OCI-LY3 (cell line): ENCODE measurements at regions not wholly inside any gene's neighbourhood (a gene's known extent, or its start where the extent isn't known, plus 50 kb on each side); places are given as distances from the start of the nearest gene placed in this dataset.
A peak's percentile ranks its signal among the peaks of the same experiment; 100 is the strongest.
"Not testable (repeated sequence)": the region's sequence is repeated elsewhere in the genome, so short reads cannot be mapped to it uniquely, and the experiment has no call there.

Source experiments
- H2AFZ ChIP-seq: fragments of 200-600, 300-600 bp; shearing (Covaris generic); 2 replicates; pipeline ENCODE4 v1.6.0; 2014; ENCODE audit warnings: antibody characterized with exemption, low read depth, low read length
- H3K27ac ChIP-seq: fragments of 200-600, 300-600 bp; sonication (generic); 2 replicates; pipeline ENCODE4 v1.5.1; 2014; ENCODE audit warnings: mild to moderate bottlenecking, low read length, moderate library complexity, mixed read lengths
- H3K27me3 ChIP-seq: fragments of 200-600, 300-600 bp; sonication (generic); 2 replicates; pipeline ENCODE4 v1.6.1; 2014; ENCODE audit warnings: low read depth, low read length, mixed read lengths
- H3K36me3 ChIP-seq: fragments of 200-600, 300-600 bp; sonication (generic); replicated peaks from 2 replicates; pipeline ENCODE3; 2014; ENCODE audit warnings: low read depth, low read length, mixed read lengths
- H3K4me1 ChIP-seq: fragments of 300-600, 200-600 bp; sonication (generic); 2 replicates; pipeline ENCODE4 v1.6.1; 2014; ENCODE audit warnings: low read length, mixed read lengths
- H3K4me2 ChIP-seq: fragments of 200-600, 300-600 bp; sonication (generic); 2 replicates; pipeline ENCODE4 v1.6.1; 2014; ENCODE audit warnings: low read length, mixed read lengths
- H3K4me3 ChIP-seq: fragments of 300-600, 200-600 bp; sonication (generic); 2 replicates; pipeline ENCODE4 v1.5.1; 2014; ENCODE audit warnings: antibody characterized with exemption, mild to moderate bottlenecking, low read length, moderate library complexity
- H3K79me2 ChIP-seq: fragments of 300-600, 200-600 bp; shearing (Covaris generic); 2 replicates; pipeline ENCODE4 v1.6.1; 2014; ENCODE audit warnings: mild to moderate bottlenecking, low read length, mixed read lengths
- H3K9ac ChIP-seq: fragments of 300-600, 200-600 bp; shearing (Covaris generic); 2 replicates; pipeline ENCODE4 v1.6.0; 2014; ENCODE audit warnings: mild to moderate bottlenecking, low read length, moderate library complexity
- H3K9me3 ChIP-seq: fragments of 200-600, 300-600 bp; shearing (Covaris generic); 2 replicates; pipeline ENCODE4 v1.6.1; 2014; ENCODE audit warnings: low read length, mixed read lengths; ENCODE audit not compliant: insufficient read depth
- H4K20me1 ChIP-seq: fragments of 200-600, 300-600 bp; sonication (generic); 2 replicates; pipeline ENCODE4 v1.6.1; 2016; ENCODE audit warnings: low read length, mixed read lengths; ENCODE audit not compliant: insufficient read depth
- CTCF ChIP-seq: fragments of 200-600, 300-600 bp; sonication (generic); IDR thresholded peaks from 2 replicates; pipeline ENCODE4 v1.5.1; 2014; ENCODE audit warnings: antibody characterized with exemption, low read length, low read depth

- not testable (repeated sequence) for H3K79me2 ChIP-seq, H3K4me1 ChIP-seq, H3K36me3 ChIP-seq, H2AFZ ChIP-seq, H3K9me3 ChIP-seq, H3K27ac ChIP-seq, H3K9ac ChIP-seq, H3K4me2 ChIP-seq, H4K20me1 ChIP-seq, H3K4me3 ChIP-seq, H3K27me3 ChIP-seq
Observed at GRCh38 chr17:20633268-20634059, 53.9 kb downstream of the CDRT15L2 start.

GRCh38 chr17:20640147-20640546 lies 60.6 kb downstream of the CDRT15L2 start:
- H3K36me3 ChIP-seq, H3K27me3 ChIP-seq, H3K4me1 ChIP-seq, H3K9ac ChIP-seq, H3K4me3 ChIP-seq, H3K27ac ChIP-seq, H3K4me2 ChIP-seq, H2AFZ ChIP-seq, H4K20me1 ChIP-seq, H3K9me3 ChIP-seq, H3K79me2 ChIP-seq: not testable (repeated sequence)

- not testable (repeated sequence) for H3K79me2 ChIP-seq, H3K36me3 ChIP-seq, H3K4me2 ChIP-seq, H3K4me1 ChIP-seq, H3K4me3 ChIP-seq, H3K9ac ChIP-seq, H2AFZ ChIP-seq, H4K20me1 ChIP-seq, H3K27me3 ChIP-seq, H3K9me3 ChIP-seq, H3K27ac ChIP-seq
- peak; percentile 13; the same call in 1 of the 2 replicates for TF ChIP-seq CTCF
Observed at GRCh38 chr17:20646661-20647272, 67.2 kb downstream of the CDRT15L2 start.

GRCh38 chr17:20649097-20649767 lies 69.7 kb downstream of the CDRT15L2 start:
- Histone ChIP-seq H3K4me3 (0 out of 2 replicates have a peak overlapping the region, but pooled peaks have one; percentile 24), H3K27ac (peak overlapping the region; percentile 75), H3K4me2 (peak overlapping the region; percentile 41)
- not testable (repeated sequence) for H4K20me1 ChIP-seq, H3K79me2 ChIP-seq, H3K9me3 ChIP-seq, H3K27me3 ChIP-seq, H2AFZ ChIP-seq, H3K4me1 ChIP-seq, H3K9ac ChIP-seq, H3K36me3 ChIP-seq

GRCh38 chr17:20651022-20651421 lies 71.5 kb downstream of the CDRT15L2 start:
- H3K9ac ChIP-seq, H3K9me3 ChIP-seq, H3K36me3 ChIP-seq: not testable (repeated sequence)

GRCh38 chr17:20651736-20652135 lies 72.2 kb downstream of the CDRT15L2 start:
- not testable (repeated sequence) for H3K36me3 ChIP-seq

More at GRCh38 chr17:20651022-20651421, 71.5 kb downstream of the CDRT15L2 start:
- not testable (repeated sequence) for H3K27ac ChIP-seq, H3K4me1 ChIP-seq, H3K27me3 ChIP-seq, H3K79me2 ChIP-seq, H2AFZ ChIP-seq, H4K20me1 ChIP-seq, H3K4me3 ChIP-seq, H3K4me2 ChIP-seq

GRCh38 chr17:20653391-20653790 lies 73.9 kb downstream of the CDRT15L2 start:
- H3K27me3 ChIP-seq, H3K4me2 ChIP-seq, H3K4me3 ChIP-seq, H4K20me1 ChIP-seq, H2AFZ ChIP-seq, H3K9ac ChIP-seq, H3K36me3 ChIP-seq, H3K4me1 ChIP-seq, H3K27ac ChIP-seq, H3K79me2 ChIP-seq, H3K9me3 ChIP-seq: not testable (repeated sequence)

More at GRCh38 chr17:20651736-20652135, 72.2 kb downstream of the CDRT15L2 start:
- not testable (repeated sequence) for H3K4me1 ChIP-seq, H2AFZ ChIP-seq, H3K4me3 ChIP-seq, H3K27me3 ChIP-seq, H4K20me1 ChIP-seq, H3K9ac ChIP-seq, H3K9me3 ChIP-seq, H3K4me2 ChIP-seq, H3K27ac ChIP-seq, H3K79me2 ChIP-seq

GRCh38 chr17:20654114-20654513 lies 74.6 kb downstream of the CDRT15L2 start:
- H3K27me3 ChIP-seq, H4K20me1 ChIP-seq, H3K4me3 ChIP-seq, H2AFZ ChIP-seq, H3K9ac ChIP-seq, H3K79me2 ChIP-seq, H3K27ac ChIP-seq, H3K9me3 ChIP-seq, H3K4me2 ChIP-seq, H3K36me3 ChIP-seq, H3K4me1 ChIP-seq: not testable (repeated sequence)
